Endothelial cell of umbilical vein (primary cell): ENCODE measurements at regions not wholly inside any gene's neighbourhood (a gene's known extent, or its start where the extent isn't known, plus 50 kb on each side); places are given as distances from the start of the nearest gene placed in this dataset.

Source experiments
- BruUV-seq: library from RNA; stranded (reverse); fragments of 400-500 nt; replicated peaks from 2 replicates; lab custom pipeline; 2021; lab: Mats Ljungman, UMichigan
- CTCF ChIA-PET: fragments of 300-600, 350-600 bp; sonication (Branson Sonifier 250); formaldehyde crosslinking; loops from one replicate; lab custom pipeline; 2021; ENCODE audit warnings: antibody characterized with exemption, inconsistent platforms; lab: Charles Lee
- POLR2A ChIA-PET: fragments of 300-600, 350-600 bp; sonication (Branson Sonifier 250); formaldehyde crosslinking; loops from one replicate; lab custom pipeline; 2021; ENCODE audit warnings: antibody characterized with exemption, inconsistent platforms; lab: Charles Lee
- DNase-seq: peaks from one replicate; pipeline ENCODE4 v3.0.0-alpha.2; 2011; ENCODE audit warnings: low read depth, low spot score
- FAIRE-seq: peaks from 2 replicates; lab custom pipeline; 2011; peaks lifted over from hg19 to GRCh38; lab: Jason Lieb, UNC
- H2AFZ ChIP-seq: 2 replicates; pipeline ENCODE4 v1.6.0; 2012; ENCODE audit warnings: low read depth, low read length, control low read depth, inconsistent platforms
- H3K27ac ChIP-seq: 2 replicates; pipeline ENCODE4 v1.5.1; 2011; ENCODE audit warnings: low read depth, mild to moderate bottlenecking, control low read depth, low read length, moderate library complexity; ENCODE audit not compliant: insufficient read depth
- H3K27me3 ChIP-seq, 2 experiments: 2 replicates each; pipeline versions ENCODE4 v1.6.0 to v1.6.1; 2011; ENCODE audit warnings: low read length in 2 of 2, mixed read lengths in 1 of 2; ENCODE audit not compliant: control insufficient read depth in 2 of 2, insufficient read depth in 2 of 2
- H3K36me3 ChIP-seq, 2 experiments: 2 replicates in 1 of 2; 3 replicates in 1 of 2; pipeline ENCODE4 v1.5.1; 2011; ENCODE audit warnings: low read length in 2 of 2, mild to moderate bottlenecking in 1 of 2, moderate library complexity in 1 of 2; ENCODE audit not compliant: control insufficient read depth in 2 of 2, insufficient read depth in 2 of 2; ENCODE audit errors: extremely low read depth in 1 of 2
- H3K4me1 ChIP-seq: 3 replicates; pipeline ENCODE4 v1.5.1; 2011; ENCODE audit warnings: mild to moderate bottlenecking, low read length; ENCODE audit not compliant: control insufficient read depth, insufficient read depth; ENCODE audit errors: extremely low read depth
- H3K4me2 ChIP-seq: 2 replicates; pipeline ENCODE4 v1.6.1; 2011; ENCODE audit warnings: low read length, control low read depth, mixed read lengths; ENCODE audit not compliant: insufficient read depth
- H3K4me3 ChIP-seq, 3 experiments: fragments of 200-600 bp in 1 of 3; sonication (generic), shearing (Covaris generic) in 1 of 3; replicated peaks in 1 of 3; 2 replicates each; pipeline ENCODE4 v1.5.1; 2011 to 2016; ENCODE audit warnings: control low read depth in 3 of 3, low read length in 3 of 3, mild to moderate bottlenecking in 2 of 3, inconsistent platforms in 1 of 3, low read depth in 1 of 3, moderate library complexity in 1 of 3; ENCODE audit not compliant: insufficient read depth in 1 of 3
- H3K79me2 ChIP-seq: 2 replicates; pipeline ENCODE4 v1.6.0; 2012; ENCODE audit warnings: low read length, inconsistent platforms; ENCODE audit not compliant: control insufficient read depth, insufficient read depth
- H3K9ac ChIP-seq: replicated peaks from 2 replicates; pipeline ENCODE3; 2011; ENCODE audit warnings: low read length, control low read depth; ENCODE audit not compliant: insufficient read depth; ENCODE audit errors: extremely low read depth
- H3K9me1 ChIP-seq: replicated peaks from 3 replicates; pipeline ENCODE4 v1.6.0; 2011; ENCODE audit warnings: mild to moderate bottlenecking, low read length; ENCODE audit not compliant: control insufficient read depth, insufficient read depth; ENCODE audit errors: extremely low read depth
- H3K9me3 ChIP-seq: replicated peaks from 2 replicates; pipeline ENCODE4 v1.5.1; 2012; ENCODE audit warnings: low read length, inconsistent platforms; ENCODE audit not compliant: control insufficient read depth, insufficient read depth
- H4K20me1 ChIP-seq: replicated peaks from 2 replicates; pipeline ENCODE3; 2011; ENCODE audit warnings: mild to moderate bottlenecking, low read length; ENCODE audit not compliant: control insufficient read depth, insufficient read depth; ENCODE audit errors: extremely low read depth
- EZH2 ChIP-seq: IDR thresholded peaks from 2 replicates; pipeline ENCODE4 v1.6.1; 2012; ENCODE audit warnings: borderline replicate concordance, low read depth, mild to moderate bottlenecking, moderate library complexity, low read length, inconsistent platforms; ENCODE audit not compliant: severe bottlenecking
- FOS ChIP-seq: IDR thresholded peaks from 2 replicates; pipeline ENCODE4 v1.6.1; 2011; ENCODE audit warnings: mild to moderate bottlenecking, low read length, moderate library complexity, borderline replicate concordance; ENCODE audit not compliant: insufficient read depth
- GATA2 ChIP-seq: IDR thresholded peaks from 2 replicates; pipeline ENCODE4 v1.7.0; 2011; ENCODE audit warnings: low read depth, mild to moderate bottlenecking, moderate library complexity, mixed read lengths, low read length; ENCODE audit not compliant: insufficient read length, insufficient read depth
- JUN ChIP-seq: IDR thresholded peaks from 2 replicates; pipeline ENCODE4 v1.6.1; 2011; ENCODE audit warnings: borderline replicate concordance, low read depth; ENCODE audit not compliant: insufficient read length, insufficient read depth
- MYC ChIP-seq: IDR thresholded peaks from one replicate; pipeline ENCODE4 v1.6.1; 2011; ENCODE audit warnings: mild to moderate bottlenecking, low read depth, low read length
- POLR2A ChIP-seq: IDR thresholded peaks from 2 replicates; pipeline ENCODE4 v1.6.1; 2012; ENCODE audit warnings: low read depth, mild to moderate bottlenecking, control low read depth, low read length
- POLR2AphosphoS5 ChIP-seq: IDR thresholded peaks from 2 replicates; pipeline ENCODE4 v1.6.1; 2012; ENCODE audit warnings: low read depth, mild to moderate bottlenecking, control low read depth, low read length, moderate library complexity; ENCODE audit not compliant: insufficient read depth
- dilution Hi-C: fragments of 300-500 bp; cut with MboI; formaldehyde crosslinking; loops from one replicate; pipeline ENCODE4 v1.15.0; 2019; ENCODE audit warnings: low sequenced_read_pairs; ENCODE audit not compliant: extremely low pct_ligation_motif_present
- intact Hi-C: fragments of 100-400 bp; cut with micrococcal nuclease; formaldehyde crosslinking; loops from one replicate; pipeline ENCODE4 v1.10.0; 2022
- TF ChIP-seq, protein P1 (sequence below): IDR thresholded peaks from 2 replicates; pipeline ENCODE4 v1.6.1; 2011; ENCODE audit not compliant: insufficient read depth, insufficient read length
- TF ChIP-seq, protein P2 (sequence below), 2 donors: IDR thresholded peaks; 1 replicate in 1 of 2; 2 replicates in 1 of 2; pipeline ENCODE4 v1.5.1; 2011; ENCODE audit warnings: low read length in 2 of 2, mild to moderate bottlenecking in 2 of 2, moderate library complexity in 2 of 2, control low read depth in 1 of 2, inconsistent platforms in 1 of 2, low read depth in 1 of 2; ENCODE audit not compliant: insufficient read depth in 1 of 2; ENCODE audit errors: extremely low read depth in 1 of 2

DNA sequence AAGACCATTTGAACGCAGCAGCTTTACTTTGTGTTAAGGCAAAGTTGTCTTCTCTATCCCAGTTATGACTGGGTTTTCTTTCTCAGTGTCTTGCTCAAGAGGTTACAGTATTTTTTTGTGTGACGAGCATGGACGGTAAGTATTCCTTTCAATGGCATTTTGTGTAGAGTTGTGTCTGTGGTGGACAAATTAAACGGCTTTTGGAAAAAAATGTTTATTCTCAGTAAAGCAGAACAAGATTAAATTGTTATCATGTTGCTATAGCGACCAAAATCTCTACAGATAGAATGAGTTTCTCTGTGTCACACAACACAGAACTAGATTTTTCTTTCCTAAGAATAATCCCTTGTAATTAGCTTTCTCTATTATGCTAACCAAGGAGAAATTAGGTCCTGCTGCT is 417.1 kb downstream of the AEBP2 start:
- intact Hi-C loops (no loop called here), dilution Hi-C loops (no loop called here)
- ChIA-PET CTCF (no interaction called here), POLR2A (no interaction called here)
- Histone ChIP-seq H2AFZ (no peak overlapping the region), H3K9me3 (no peaks in the 10 kb centered on the region), H3K9ac (no peak overlapping the region), H3K27ac (no peak overlapping the region), H3K36me3 (no peaks in the 10 kb centered on the region), H3K79me2 (no peaks in the 10 kb centered on the region), H3K27me3 (no peaks in the 10 kb centered on the region), H3K4me2 (no peak overlapping the region), H4K20me1 (no peaks in the 10 kb centered on the region), H3K4me3 (no peak overlapping the region), H3K4me1 (no peaks in the 10 kb centered on the region), H3K9me1 (no peaks in the 10 kb centered on the region)
- TF ChIP-seq, protein P1, sequence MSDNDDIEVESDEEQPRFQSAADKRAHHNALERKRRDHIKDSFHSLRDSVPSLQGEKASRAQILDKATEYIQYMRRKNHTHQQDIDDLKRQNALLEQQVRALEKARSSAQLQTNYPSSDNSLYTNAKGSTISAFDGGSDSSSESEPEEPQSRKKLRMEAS, result no peak
- TF ChIP-seq EZH2, result no peak
- no peak for TF ChIP-seq POLR2A
- TF ChIP-seq GATA2, result no peak
- no peak for TF ChIP-seq MYC
- no peak for TF ChIP-seq POLR2AphosphoS5
- TF ChIP-seq FOS, result no peak
- no peak for TF ChIP-seq JUN
- TF ChIP-seq, protein P2, sequence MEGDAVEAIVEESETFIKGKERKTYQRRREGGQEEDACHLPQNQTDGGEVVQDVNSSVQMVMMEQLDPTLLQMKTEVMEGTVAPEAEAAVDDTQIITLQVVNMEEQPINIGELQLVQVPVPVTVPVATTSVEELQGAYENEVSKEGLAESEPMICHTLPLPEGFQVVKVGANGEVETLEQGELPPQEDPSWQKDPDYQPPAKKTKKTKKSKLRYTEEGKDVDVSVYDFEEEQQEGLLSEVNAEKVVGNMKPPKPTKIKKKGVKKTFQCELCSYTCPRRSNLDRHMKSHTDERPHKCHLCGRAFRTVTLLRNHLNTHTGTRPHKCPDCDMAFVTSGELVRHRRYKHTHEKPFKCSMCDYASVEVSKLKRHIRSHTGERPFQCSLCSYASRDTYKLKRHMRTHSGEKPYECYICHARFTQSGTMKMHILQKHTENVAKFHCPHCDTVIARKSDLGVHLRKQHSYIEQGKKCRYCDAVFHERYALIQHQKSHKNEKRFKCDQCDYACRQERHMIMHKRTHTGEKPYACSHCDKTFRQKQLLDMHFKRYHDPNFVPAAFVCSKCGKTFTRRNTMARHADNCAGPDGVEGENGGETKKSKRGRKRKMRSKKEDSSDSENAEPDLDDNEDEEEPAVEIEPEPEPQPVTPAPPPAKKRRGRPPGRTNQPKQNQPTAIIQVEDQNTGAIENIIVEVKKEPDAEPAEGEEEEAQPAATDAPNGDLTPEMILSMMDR (IDR thresholded peaks at IDR 0.05; ENCODE audit: extremely low read depth in 1 of 2, insufficient read depth in 1 of 2, low read depth in 1 of 2, low read length in 2 of 2), result no peak
- FAIRE-seq (no peak), DNase-seq (no peak)
- no TSS peak for BruUV-seq
